Astrocyte (in vitro differentiated cells and primary cell): ENCODE measurements at regions not wholly inside any gene's neighbourhood (a gene's known extent, or its start where the extent isn't known, plus 50 kb on each side); places are given as distances from the start of the nearest gene placed in this dataset.

ENCODE experiments used
- CTCF ChIP-seq: IDR thresholded peaks from 2 replicates; pipeline ENCODE4 v1.5.1; 2011; ENCODE audit warnings: low read depth, mild to moderate bottlenecking, inconsistent platforms, low read length, moderate library complexity; ENCODE audit not compliant: insufficient read depth
- EZH2 ChIP-seq: IDR thresholded peaks from 2 replicates; pipeline ENCODE4 v1.6.1; 2012; ENCODE audit warnings: mild to moderate bottlenecking, low read length, inconsistent platforms; ENCODE audit not compliant: insufficient read depth

- TF ChIP-seq CTCF (no peak), EZH2 (no peak)
Measured at GRCh38 chr4:112901962-112902411, 147.5 kb upstream of the ANK2 start.
